Tibial nerve (tissue), 4 donors: ENCODE measurements at regions not wholly inside any gene's neighbourhood (a gene's known extent, or its start where the extent isn't known, plus 50 kb on each side); places are given as distances from the start of the nearest gene placed in this dataset.

Experiments
- DNase-seq, 2 donors: peaks; one replicate each; pipeline ENCODE4 v3.0.0-alpha.2; 2019; ENCODE audit warnings: low spot score in 2 of 2
- H3K27ac ChIP-seq, 4 donors: fragments of 200-600 bp; sonication (generic) in 3 of 4; one replicate each; pipeline ENCODE4 v1.5.1; 2017 to 2019; ENCODE audit warnings: mild to moderate bottlenecking in 1 of 4
- H3K27me3 ChIP-seq, 2 donors: fragments of 200-600 bp; sonication (generic) in 1 of 2; one replicate each; pipeline versions ENCODE4 v1.5.1 to v1.6.0; 2017 to 2019
- H3K36me3 ChIP-seq, 3 donors: fragments of 200-600 bp; sonication (generic); one replicate each; pipeline ENCODE4 v1.5.1; 2018 to 2019
- H3K4me1 ChIP-seq, 4 donors: fragments of 200-600 bp; sonication (generic) in 3 of 4; one replicate each; pipeline ENCODE4 v1.5.1; 2017 to 2019
- H3K4me3 ChIP-seq, 4 donors: fragments of 200-600 bp; sonication (generic) in 3 of 4; one replicate each; pipeline ENCODE4 v1.5.1; 2017 to 2019; ENCODE audit warnings: mild to moderate bottlenecking in 1 of 4, moderate library complexity in 1 of 4
- H3K9me3 ChIP-seq, 4 donors: fragments of 200-600 bp; sonication (generic) in 3 of 4; one replicate each; pipeline ENCODE4 v1.5.1; 2017 to 2019
- CTCF ChIP-seq, 5 experiments: fragments of 200-600 bp in 3 of 5; fragments of 450-650 bp in 2 of 5; sonication (generic) in 3 of 5; IDR thresholded peaks; one replicate each; pipeline ENCODE4 v1.5.1; 2016 to 2019; ENCODE audit warnings: antibody characterized with exemption in 5 of 5, mild to moderate bottlenecking in 3 of 5, moderate library complexity in 2 of 5
- EP300 ChIP-seq, 2 donors: sonication (generic); formaldehyde crosslinking; IDR thresholded peaks; one replicate each; pipeline ENCODE4 v1.6.1; 2017; ENCODE audit warnings: antibody characterized with exemption in 2 of 2, mild to moderate bottlenecking in 1 of 2
- POLR2A ChIP-seq, 2 donors: fragments of 450-650 bp; IDR thresholded peaks; one replicate each; pipeline ENCODE4 v1.6.1; 2017; ENCODE audit warnings: antibody characterized with exemption in 2 of 2, mild to moderate bottlenecking in 2 of 2, moderate library complexity in 2 of 2
- WGBS, 2 donors: methylation state at CpG; one replicate each; pipeline ENCODE4 v1.1.5; 2018; 5-methylcytosine and 5-hydroxymethylcytosine counted together

GRCh38 chr4:119765469-119765868 lies 136.9 kb upstream of the PDE5A start:
- DNase-seq, result no peak
- Histone ChIP-seq H3K4me3 (no peak overlapping the region), H3K36me3 (no peaks in the 10 kb centered on the region), H3K4me1 (no peaks in the 10 kb centered on the region), H3K27me3 (no peaks in the 10 kb centered on the region), H3K9me3 (no peaks in the 10 kb centered on the region), H3K27ac (no peak overlapping the region)
- TF ChIP-seq POLR2A (IDR thresholded peaks at IDR 0.05), result no peak
- 50 to 58% methylated on average over 1 of the region's 1 CpG for WGBS, 2 donors

- DNase-seq, result no peak
- WGBS, 2 donors, result 57 to 62% methylated on average over 1 of the region's 1 CpG
- Histone ChIP-seq H3K36me3 (no peaks in the 10 kb centered on the region), H3K9me3 (no peaks in the 10 kb centered on the region), H3K4me3 (no peak overlapping the region), H3K4me1 (no peaks in the 10 kb centered on the region), H3K27me3 (no peaks in the 10 kb centered on the region), H3K27ac (no peak overlapping the region)
- TF ChIP-seq POLR2A (IDR thresholded peaks at IDR 0.05) (no peak), CTCF (IDR thresholded peaks at IDR 0.05) (no peak), EP300 (IDR thresholded peaks at IDR 0.05) (no peak)
Measured at GRCh38 chr4:119763386-119763785, 134.8 kb upstream of the PDE5A start.

GRCh38 chr4:119755599-119755998 lies 127.0 kb upstream of the PDE5A start:
- WGBS, 2 donors, result 84 to 85% methylated on average over 1 of the region's 1 CpG
- H3K27ac ChIP-seq, result no peak overlapping the region
- no peaks in the 10 kb centered on the region for H3K9me3 ChIP-seq
- no peak overlapping the region for H3K4me3 ChIP-seq
- H3K4me1 ChIP-seq, result peaks cover 0 to 10% (median 3%) of the 10 kb centered on the region in 4 donors
- no peaks in the 10 kb centered on the region for H3K36me3 ChIP-seq
- H3K27me3 ChIP-seq, result no peaks in the 10 kb centered on the region
- TF ChIP-seq CTCF (IDR thresholded peaks at IDR 0.05) (no peak), POLR2A (IDR thresholded peaks at IDR 0.05) (no peak), EP300 (IDR thresholded peaks at IDR 0.05) (no peak)
- DNase-seq, result no peak

GRCh38 chr4:119752936-119753335 lies 124.3 kb upstream of the PDE5A start:
- peaks cover 0 to 15% (median 5%) of the 10 kb centered on the region in 4 donors for H3K4me1 ChIP-seq
- no peaks in the 10 kb centered on the region for H3K36me3 ChIP-seq
- H3K4me3 ChIP-seq, result no peak overlapping the region
- no peaks in the 10 kb centered on the region for H3K9me3 ChIP-seq
- H3K27me3 ChIP-seq, result no peaks in the 10 kb centered on the region
- 95% methylated on average over 2 of the region's 2 CpGs for WGBS, 2 donors
- DNase-seq, result no peak
- TF ChIP-seq POLR2A (IDR thresholded peaks at IDR 0.05) (no peak), EP300 (IDR thresholded peaks at IDR 0.05) (no peak), CTCF (IDR thresholded peaks at IDR 0.05) (no peak)
- no peak overlapping the region for H3K27ac ChIP-seq

GRCh38 chr4:119750771-119751170 lies 122.2 kb upstream of the PDE5A start:
- peak overlapping the region in 3 of 4 donors; percentile 52 to 80 (median 64) for H3K27ac ChIP-seq
- H3K4me1 ChIP-seq, result peaks cover 0 to 15% (median 4%) of the 10 kb centered on the region in 4 donors
- H3K9me3 ChIP-seq, result no peaks in the 10 kb centered on the region
- DNase-seq, result no peak
- no peak overlapping the region for H3K4me3 ChIP-seq
- TF ChIP-seq CTCF (IDR thresholded peaks at IDR 0.05), result no peak
- no peaks in the 10 kb centered on the region for H3K27me3 ChIP-seq
- H3K36me3 ChIP-seq, result no peaks in the 10 kb centered on the region
- WGBS, 2 donors, result 41 to 54% methylated on average over 1 of the region's 1 CpG

GRCh38 chr4:119750048-119750447 lies 121.4 kb upstream of the PDE5A start:
- Histone ChIP-seq H3K36me3 (no peaks in the 10 kb centered on the region), H3K4me1 (peaks cover 0 to 15% (median 2%) of the 10 kb centered on the region in 4 donors), H3K27ac (peak overlapping the region in 2 of 4 donors; percentile 64 to 80), H3K27me3 (no peaks in the 10 kb centered on the region), H3K4me3 (no peak overlapping the region), H3K9me3 (no peaks in the 10 kb centered on the region)
- TF ChIP-seq EP300 (IDR thresholded peaks at IDR 0.05), result no peak
- no peak for DNase-seq
